IMR-90 (cell line): ENCODE measurements at regions not wholly inside any gene's neighbourhood (a gene's known extent, or its start where the extent isn't known, plus 50 kb on each side); places are given as distances from the start of the nearest gene placed in this dataset.

Experiments used
- ATAC-seq: fragments of 200-7000 bp; cut with Tn5 transposase; 2 replicates; pipeline ENCODE4 v1.9.1; 2020; ENCODE audit warnings: low read depth, mild to moderate bottlenecking, moderate library complexity
- BruUV-seq: library from RNA; stranded (reverse); fragments of 400-500 nt; replicated peaks from 2 replicates; lab custom pipeline; 2021; lab: Mats Ljungman, UMichigan
- CTCF ChIA-PET: fragments of 300-600 bp; formaldehyde crosslinking; extraction: SDS; loops from one replicate; lab custom pipeline; 2021; ENCODE audit warnings: antibody characterized with exemption; lab: Yijun Ruan, JAX
- POLR2A ChIA-PET: fragments of 300-600 bp; sonication (Branson Sonifier 250); formaldehyde crosslinking; loops from one replicate; lab custom pipeline; 2022; ENCODE audit warnings: antibody characterized with exemption; ENCODE audit not compliant: unreplicated experiment; lab: Charles Lee
- DNase-seq: peaks from one replicate; pipeline ENCODE4 v3.0.0; 2013
- H2AFZ ChIP-seq: replicated peaks from 2 replicates; pipeline ENCODE3; 2013; ENCODE audit warnings: low read length, mild to moderate bottlenecking; ENCODE audit not compliant: poor library complexity
- H2AK5ac ChIP-seq: 2 replicates; pipeline ENCODE4 v1.6.1; 2013; ENCODE audit warnings: low read depth, low read length, inconsistent platforms
- H2AK9ac ChIP-seq: replicated peaks from 2 replicates; pipeline ENCODE3; 2013; ENCODE audit warnings: mild to moderate bottlenecking, low read depth, low read length, moderate library complexity; ENCODE audit not compliant: poor library complexity
- H2BK120ac ChIP-seq: 2 replicates; pipeline ENCODE4 v1.6.1; 2013; ENCODE audit warnings: low read depth, low read length, inconsistent platforms
- H2BK15ac ChIP-seq: 3 replicates; pipeline ENCODE4 v1.6.1; 2013; ENCODE audit warnings: low read depth, low read length, inconsistent platforms
- H2BK20ac ChIP-seq: 2 replicates; pipeline ENCODE4 v1.6.1; 2013; ENCODE audit warnings: low read depth, mild to moderate bottlenecking, inconsistent platforms, low read length, moderate library complexity
- H2BK5ac ChIP-seq: 2 replicates; pipeline ENCODE4 v1.6.1; 2013; ENCODE audit warnings: mild to moderate bottlenecking, low read depth, low read length, inconsistent platforms; ENCODE audit not compliant: poor library complexity, severe bottlenecking
- H3K14ac ChIP-seq: replicated peaks from 2 replicates; pipeline ENCODE4 v1.6.1; 2013; ENCODE audit warnings: low read depth, low read length, inconsistent platforms
- H3K18ac ChIP-seq: 2 replicates; pipeline ENCODE4 v1.6.1; 2013; ENCODE audit warnings: low read depth, low read length, control low read depth
- H3K23ac ChIP-seq: 2 replicates; pipeline ENCODE4 v1.6.1; 2013; ENCODE audit warnings: low read depth, low read length, inconsistent platforms
- H3K27ac ChIP-seq: 2 replicates; pipeline ENCODE4 v1.5.1; 2013; ENCODE audit warnings: mild to moderate bottlenecking, control low read depth, low read length; ENCODE audit not compliant: insufficient read depth
- H3K27me3 ChIP-seq: 2 replicates; pipeline ENCODE4 v1.6.1; 2013; ENCODE audit warnings: low read length; ENCODE audit not compliant: control insufficient read depth, insufficient read depth
- H3K36me3 ChIP-seq: 2 replicates; pipeline ENCODE4 v1.6.1; 2013; ENCODE audit warnings: low read length, mixed read lengths; ENCODE audit not compliant: control insufficient read depth, insufficient read depth
- H3K4ac ChIP-seq: 2 replicates; pipeline ENCODE4 v1.6.1; 2013; ENCODE audit warnings: low read depth, low read length, inconsistent platforms
- H3K4me1 ChIP-seq: 2 replicates; pipeline ENCODE4 v1.6.1; 2013; ENCODE audit warnings: low read length, mixed read lengths; ENCODE audit not compliant: control insufficient read depth, insufficient read depth
- H3K4me2 ChIP-seq: 2 replicates; pipeline ENCODE4 v1.6.1; 2013; ENCODE audit warnings: low read depth, mild to moderate bottlenecking, control low read depth, low read length, moderate library complexity
- H3K4me3 ChIP-seq: 2 replicates; pipeline ENCODE4 v1.5.1; 2013; ENCODE audit warnings: low read depth, mild to moderate bottlenecking, control low read depth, low read length, moderate library complexity; ENCODE audit not compliant: insufficient read depth
- H3K56ac ChIP-seq: 2 replicates; pipeline ENCODE4 v1.6.1; 2013; ENCODE audit warnings: low read length, inconsistent platforms; ENCODE audit not compliant: insufficient read depth; ENCODE audit errors: extremely low read depth
- H3K79me1 ChIP-seq, 2 experiments: 2 replicates each; pipeline ENCODE4 v1.6.1; 2013; ENCODE audit warnings: low read length in 2 of 2, inconsistent platforms in 1 of 2, low read depth in 1 of 2
- H3K9ac ChIP-seq: 2 replicates; pipeline ENCODE4 v1.6.1; 2013; ENCODE audit warnings: low read depth, low read length, control low read depth
- H3K9me1 ChIP-seq: 2 replicates; pipeline ENCODE4 v1.6.1; 2013; ENCODE audit warnings: low read length, inconsistent platforms; ENCODE audit not compliant: insufficient read depth
- H3K9me3 ChIP-seq: 2 replicates; pipeline ENCODE4 v1.6.1; 2013; ENCODE audit warnings: low read length; ENCODE audit not compliant: control insufficient read depth, insufficient read depth
- H4K20me1 ChIP-seq: 2 replicates; pipeline ENCODE4 v1.6.1; 2013; ENCODE audit warnings: low read length, inconsistent platforms; ENCODE audit not compliant: insufficient read depth
- H4K5ac ChIP-seq: 2 replicates; pipeline ENCODE4 v1.6.1; 2013; ENCODE audit warnings: mild to moderate bottlenecking, low read depth, low read length, control low read depth
- H4K8ac ChIP-seq, 2 experiments: 2 replicates each; pipeline ENCODE4 v1.6.1; 2013; ENCODE audit warnings: low read depth in 2 of 2, low read length in 2 of 2, control low read depth in 1 of 2, inconsistent platforms in 1 of 2
- H4K91ac ChIP-seq: 2 replicates; pipeline ENCODE4 v1.6.1; 2013; ENCODE audit warnings: low read depth, low read length, inconsistent platforms; ENCODE audit not compliant: insufficient read depth
- BHLHE40 ChIP-seq: fragments of 150-350 bp; IDR thresholded peaks from 2 replicates; pipeline ENCODE4 v1.6.1; 2016; ENCODE audit warnings: mild to moderate bottlenecking, low read depth, low read length
- CEBPB ChIP-seq: IDR thresholded peaks from 2 replicates; pipeline ENCODE4 v1.6.1; 2012; ENCODE audit warnings: low read depth, low read length, improper control_type of control experiment
- CHD1 ChIP-seq: IDR thresholded peaks from 2 replicates; pipeline ENCODE4 v1.6.1; 2012; ENCODE audit warnings: low read depth, low read length, improper control_type of control experiment
- CTCF ChIP-seq: conservative IDR thresholded peaks from 2 replicates; pipeline ENCODE4 v1.5.1; 2012; ENCODE audit warnings: mild to moderate bottlenecking, low read depth, low read length, improper control_type of control experiment
- FOS ChIP-seq: fragments of 150-350 bp; IDR thresholded peaks from 2 replicates; pipeline ENCODE4 v1.6.1; 2016; ENCODE audit warnings: low read depth, low read length
- MAFK ChIP-seq: IDR thresholded peaks from 2 replicates; pipeline ENCODE4 v1.6.1; 2012; ENCODE audit warnings: low read depth, low read length, improper control_type of control experiment
- MAZ ChIP-seq: IDR thresholded peaks from 2 replicates; pipeline ENCODE4 v1.6.1; 2012; ENCODE audit warnings: low read depth, mild to moderate bottlenecking, low read length, improper control_type of control experiment, moderate library complexity, borderline replicate concordance
- MXI1 ChIP-seq: IDR thresholded peaks from 2 replicates; pipeline ENCODE4 v1.6.1; 2012; ENCODE audit warnings: low read depth, mild to moderate bottlenecking, low read length, moderate library complexity, borderline replicate concordance
- NFE2L2 ChIP-seq: fragments of 150-350 bp; IDR thresholded peaks from 2 replicates; pipeline ENCODE4 v1.6.1; 2016; ENCODE audit warnings: low read depth, mild to moderate bottlenecking, low read length
- POLR2A ChIP-seq: IDR thresholded peaks from 2 replicates; pipeline ENCODE4 v1.6.1; 2012; ENCODE audit warnings: mild to moderate bottlenecking, low read depth, low read length
- RAD21 ChIP-seq: IDR thresholded peaks from 2 replicates; pipeline ENCODE4 v1.6.1; 2012; ENCODE audit warnings: low read length, improper control_type of control experiment
- RCOR1 ChIP-seq: IDR thresholded peaks from 2 replicates; pipeline ENCODE4 v1.6.1; 2012; ENCODE audit warnings: mild to moderate bottlenecking, low read length, improper control_type of control experiment; ENCODE audit not compliant: insufficient replicate concordance
- RFX5 ChIP-seq: IDR thresholded peaks from 2 replicates; pipeline ENCODE4 v1.8.0; 2012; ENCODE audit warnings: low read depth, mild to moderate bottlenecking, low read length, moderate library complexity
- SMC3 ChIP-seq: fragments of 150-350 bp; IDR thresholded peaks from 2 replicates; pipeline ENCODE4 v1.6.1; 2016; ENCODE audit warnings: low read depth, mild to moderate bottlenecking, antibody characterized with exemption, low read length, moderate library complexity
- WGBS, 2 experiments: methylation state at CpG; one replicate each; pipeline versions ENCODE4 v1.1.5 to v1.1.7; 2013; ENCODE audit warnings: missing lambda C conversion rate in 2 of 2; ENCODE audit not compliant: insufficient read length in 1 of 2; ENCODE audit errors: extremely low coverage in 2 of 2; 5-methylcytosine and 5-hydroxymethylcytosine counted together
- dilution Hi-C: fragments of 300-500 bp; cut with HindIII; formaldehyde crosslinking; loops from one replicate; pipeline ENCODE4 v1.14.3; 2018; ENCODE audit warnings: low sequenced_read_pairs; ENCODE audit not compliant: unreplicated experiment
- in situ Hi-C: fragments of 300-500 bp; cut with MboI; formaldehyde crosslinking; loops from 3 replicates; pipeline ENCODE4 v1.14.3; 2019; ENCODE audit warnings: low sequenced_read_pairs, inconsistent platforms, mixed read lengths
- intact Hi-C: fragments of 100-400 bp; cut with micrococcal nuclease; formaldehyde crosslinking; loops from 2 replicates; pipeline ENCODE4 v1.10.0; 2022
- TF ChIP-seq, protein P1 (sequence below): fragments of 150-350 bp; IDR thresholded peaks from 2 replicates; pipeline ENCODE4 v1.6.1; 2017; ENCODE audit warnings: mild to moderate bottlenecking, antibody characterized with exemption, low read length, low read depth

DNA sequence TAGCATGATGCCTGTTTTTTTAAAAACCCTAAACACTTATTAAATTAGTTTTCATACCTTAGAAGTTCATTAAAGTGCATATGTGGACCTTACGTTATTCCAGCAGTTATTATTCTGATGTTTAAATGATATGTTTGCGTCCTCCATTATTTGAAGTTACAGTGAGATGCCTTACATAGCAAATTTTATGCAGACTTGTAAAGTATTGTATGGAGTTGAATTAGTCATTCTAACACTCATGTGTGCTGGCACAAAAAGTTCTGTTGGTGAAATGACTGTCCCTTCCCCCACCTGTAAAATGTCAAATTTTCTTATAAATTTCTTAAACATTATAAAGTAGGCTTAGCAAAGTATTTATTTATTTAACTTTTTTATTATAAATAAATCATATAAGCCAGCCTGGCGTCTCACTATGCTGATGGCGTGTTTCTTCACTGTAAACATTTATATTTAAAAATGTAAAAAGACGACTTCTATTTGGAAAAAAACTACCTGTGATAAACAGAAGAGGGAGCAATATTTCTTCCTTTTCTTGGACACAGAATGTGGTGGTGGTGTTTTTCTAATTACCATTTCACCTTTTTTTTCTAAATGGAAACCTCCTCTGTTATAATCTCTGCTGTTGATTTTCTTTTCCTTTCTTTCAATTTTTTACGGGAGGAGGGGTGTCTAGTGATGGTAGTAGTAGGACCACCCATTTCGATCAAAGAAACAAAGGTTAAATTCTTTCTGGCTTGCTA lies 155.4 kb downstream of the RFPL4B start:
- Histone ChIP-seq H3K18ac (peak overlapping the region; percentile 56; the same call in 1 of the 2 replicates), H2BK15ac (no peak overlapping the region), H3K4ac (no peak overlapping the region), H3K56ac (no peak overlapping the region), H2AFZ (no peak overlapping the region), H2AK5ac (no peak overlapping the region), H3K23ac (no peak overlapping the region), H3K27me3 (no peaks in the 10 kb centered on the region), H3K14ac (no peak overlapping the region), H3K9me3 (no peaks in the 10 kb centered on the region), H2AK9ac (no peak overlapping the region), H3K9me1 (no peaks in the 10 kb centered on the region), H4K20me1 (no peaks in the 10 kb centered on the region), H2BK20ac (no peak overlapping the region), H4K5ac (no peak overlapping the region; the same call in 1 of the 2 replicates), H3K9ac (no peak overlapping the region; the same call in 1 of the 2 replicates), H2BK120ac (no peak overlapping the region), H3K4me1 (peaks cover 9% of the 10 kb centered on the region), H3K36me3 (no peaks in the 10 kb centered on the region), H3K4me2 (peak overlapping the region; percentile 72), H4K8ac (no peak overlapping the region; a peak in 1 of 4 replicates), H3K4me3 (no peak overlapping the region), H3K79me1 (no peaks in the 10 kb centered on the region), H3K27ac (no peak overlapping the region), H2BK5ac (peak overlapping the region; percentile 72), H4K91ac (no peak overlapping the region)
- dilution Hi-C loops: no loop called here
- DNase-seq (peak; percentile 41), ATAC-seq (peak; percentile 79)
- TF ChIP-seq NFE2L2: no peak
- TF ChIP-seq BHLHE40: no peak
- TF ChIP-seq MXI1: no peak
- TF ChIP-seq RAD21: peak; percentile 33; the same call in 1 of the 2 replicates
- no peak for TF ChIP-seq MAZ
- no peak for TF ChIP-seq RFX5
- peak; percentile 47 for TF ChIP-seq CTCF
- no peak for TF ChIP-seq CEBPB
- TF ChIP-seq, protein P1, sequence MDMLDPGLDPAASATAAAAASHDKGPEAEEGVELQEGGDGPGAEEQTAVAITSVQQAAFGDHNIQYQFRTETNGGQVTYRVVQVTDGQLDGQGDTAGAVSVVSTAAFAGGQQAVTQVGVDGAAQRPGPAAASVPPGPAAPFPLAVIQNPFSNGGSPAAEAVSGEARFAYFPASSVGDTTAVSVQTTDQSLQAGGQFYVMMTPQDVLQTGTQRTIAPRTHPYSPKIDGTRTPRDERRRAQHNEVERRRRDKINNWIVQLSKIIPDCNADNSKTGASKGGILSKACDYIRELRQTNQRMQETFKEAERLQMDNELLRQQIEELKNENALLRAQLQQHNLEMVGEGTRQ: no peak
- TF ChIP-seq CHD1: no peak
- TF ChIP-seq RCOR1: no peak
- no peak for TF ChIP-seq FOS
- no peak for TF ChIP-seq MAFK
- TF ChIP-seq POLR2A: no peak
- peak; percentile 36 for TF ChIP-seq SMC3
- BruUV-seq: no TSS peak
- WGBS, 2 experiments: no CpG with 5 or more reads among the region's 7 CpGs
- POLR2A ChIA-PET: no interaction called here
- in situ Hi-C loops: no loop called here
- CTCF ChIA-PET: interaction anchor here (0.6 to 1.4 kb wide), 4 partner anchors 8 to 181 kb away, joined by 3 read pairs; no protein-coding TSS in a partner anchor
- intact Hi-C loops: loop anchor here (5.0 kb wide), 2 partner anchors 180 to 280 kb away; no protein-coding TSS in a partner anchor
